Cerebellar nuclear complex (tissue), 1 donor: ENCODE measurements at regions not wholly inside any gene's neighbourhood (a gene's known extent, or its start where the extent isn't known, plus 50 kb on each side); places are given as distances from the start of the nearest gene placed in this dataset.

Experiments used
- DNase-seq, 2 experiments: peaks; one replicate each; lab custom pipeline; 2025; lab: John Stamatoyannopoulos, UW

DNA sequence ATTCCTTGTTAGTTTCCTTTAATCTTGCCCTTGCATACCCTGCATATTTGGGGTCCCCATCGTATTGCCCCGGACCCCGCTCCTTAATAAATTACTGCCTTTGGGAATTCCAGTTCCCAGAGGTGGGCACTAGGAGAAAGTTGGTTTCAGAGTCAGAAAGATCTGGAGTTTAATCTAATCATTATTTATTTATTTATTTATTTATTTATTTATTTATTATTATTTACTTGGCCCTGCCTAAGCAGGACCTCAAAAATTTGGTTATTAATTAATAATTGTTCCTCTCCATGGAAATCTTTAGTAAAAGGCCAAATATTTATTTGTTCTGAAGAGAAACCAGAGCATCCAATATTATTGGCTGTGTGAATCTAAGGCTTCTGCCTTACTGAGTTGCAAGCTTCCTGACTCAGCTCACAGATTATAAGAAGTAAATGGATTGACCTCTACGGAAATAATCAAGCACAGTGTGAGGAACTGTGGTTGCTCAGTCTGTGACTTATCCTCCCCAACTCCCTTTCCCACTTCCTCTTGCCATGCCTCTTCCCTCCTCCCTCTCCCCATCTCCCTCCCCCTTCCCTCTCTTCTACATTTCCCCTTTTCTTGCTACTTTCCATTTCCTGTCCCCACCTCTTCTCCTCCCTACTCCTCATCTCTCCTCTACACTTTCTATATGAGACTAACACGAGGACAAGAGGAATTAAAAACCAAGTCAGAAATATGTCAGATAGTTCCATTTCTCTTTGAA, 61.5 kb upstream of the AP1S2 start:
- no peak for DNase-seq

DNA sequence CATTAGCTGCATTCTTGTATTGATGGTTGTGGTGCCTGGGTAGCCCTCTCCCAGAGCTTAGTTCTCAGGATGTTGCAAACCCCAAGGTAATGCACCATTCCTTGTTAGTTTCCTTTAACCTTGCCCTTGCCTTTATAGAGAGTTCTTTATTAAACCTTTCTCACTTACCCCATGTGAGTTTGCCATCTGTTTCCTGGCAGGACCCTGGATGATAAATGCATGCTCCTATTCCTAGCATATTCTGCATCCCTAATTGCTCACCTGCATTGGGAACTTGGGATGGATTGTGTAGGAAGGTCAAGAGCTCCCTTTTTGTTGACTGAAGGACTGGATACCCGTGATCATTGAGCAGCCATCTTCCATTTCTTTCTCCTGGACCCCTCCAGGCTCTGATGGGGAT, 59.9 kb upstream of the AP1S2 start:
- no peak for DNase-seq

DNA sequence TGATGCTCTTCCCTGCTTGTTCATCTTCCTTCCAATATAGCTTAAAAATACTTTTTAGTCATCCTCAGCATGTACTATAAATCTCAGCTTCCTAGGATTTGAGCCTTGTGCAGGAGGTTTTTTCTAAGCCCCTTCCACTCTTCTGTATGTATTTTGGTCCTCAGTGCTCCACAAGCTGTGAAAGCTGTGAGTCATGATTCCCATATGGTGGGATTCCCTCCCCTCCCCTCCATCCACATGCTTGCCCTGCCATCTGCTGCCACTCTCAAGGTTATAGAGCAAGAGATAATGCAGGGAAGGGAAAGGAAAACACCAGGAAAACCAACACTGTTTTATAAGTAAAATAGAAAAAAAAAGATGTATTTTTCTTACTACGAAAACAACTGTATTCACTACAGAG, 58.5 kb upstream of the AP1S2 start:
- peak in 1 of 2 experiments; percentile 30 for DNase-seq

DNA sequence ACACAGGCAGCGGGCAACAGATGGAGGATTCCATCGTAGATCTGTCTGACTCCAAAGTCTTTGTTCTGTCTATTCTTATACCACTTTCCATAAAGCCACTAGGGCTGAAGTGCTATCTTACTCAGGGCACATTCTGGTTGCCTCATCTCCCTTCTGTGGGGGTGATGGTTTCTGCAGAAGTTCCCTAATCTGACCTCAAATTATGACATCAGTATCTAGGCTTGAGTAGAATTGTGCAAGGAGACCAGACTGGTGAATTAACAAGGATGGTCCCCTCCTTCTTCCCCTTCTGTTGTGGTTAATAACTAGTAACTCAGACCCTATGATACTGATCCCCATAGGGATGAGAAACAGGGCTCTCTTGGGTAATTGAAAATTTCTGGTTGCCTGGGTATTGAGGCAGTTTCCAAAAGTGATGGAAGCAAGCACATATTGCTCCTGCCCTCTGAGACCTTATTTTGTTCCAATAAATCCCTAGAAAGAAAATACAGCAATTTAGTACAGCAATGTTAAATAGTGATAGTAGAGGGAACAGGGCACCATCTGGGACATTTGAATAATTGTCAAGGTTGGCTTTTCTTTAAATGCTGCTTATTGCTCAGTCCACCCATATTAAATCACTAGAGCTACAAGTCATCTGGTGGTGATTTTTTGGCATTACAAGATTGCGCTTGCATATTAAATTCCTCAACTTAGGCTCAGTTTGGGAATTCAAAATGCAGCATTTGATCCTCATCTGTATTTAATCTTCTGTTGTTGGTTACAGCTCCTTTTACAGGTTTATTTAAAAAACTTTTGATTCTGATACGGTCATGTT, 57.3 kb upstream of the AP1S2 start:
- DNase-seq, result no peak

DNA sequence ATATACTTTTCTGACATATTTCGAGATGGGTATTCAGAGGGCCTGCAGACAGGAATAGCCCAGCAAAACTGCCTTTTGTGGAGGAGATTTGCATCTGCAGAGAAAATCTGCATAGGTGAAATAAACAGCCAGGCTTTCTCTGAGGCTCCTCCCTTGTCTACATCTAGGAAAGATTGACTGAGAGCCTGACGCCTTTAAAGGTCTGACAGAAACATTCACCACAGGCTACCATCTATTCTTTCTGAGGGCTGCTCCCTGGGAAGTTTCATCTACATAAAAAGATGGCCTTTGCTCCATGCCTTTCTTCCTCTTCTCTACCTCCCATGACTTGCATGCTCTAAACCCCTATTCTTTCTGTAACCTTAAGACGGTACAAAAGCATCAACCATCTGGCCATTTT, 55.0 kb upstream of the AP1S2 start:
- no peak for DNase-seq

DNA sequence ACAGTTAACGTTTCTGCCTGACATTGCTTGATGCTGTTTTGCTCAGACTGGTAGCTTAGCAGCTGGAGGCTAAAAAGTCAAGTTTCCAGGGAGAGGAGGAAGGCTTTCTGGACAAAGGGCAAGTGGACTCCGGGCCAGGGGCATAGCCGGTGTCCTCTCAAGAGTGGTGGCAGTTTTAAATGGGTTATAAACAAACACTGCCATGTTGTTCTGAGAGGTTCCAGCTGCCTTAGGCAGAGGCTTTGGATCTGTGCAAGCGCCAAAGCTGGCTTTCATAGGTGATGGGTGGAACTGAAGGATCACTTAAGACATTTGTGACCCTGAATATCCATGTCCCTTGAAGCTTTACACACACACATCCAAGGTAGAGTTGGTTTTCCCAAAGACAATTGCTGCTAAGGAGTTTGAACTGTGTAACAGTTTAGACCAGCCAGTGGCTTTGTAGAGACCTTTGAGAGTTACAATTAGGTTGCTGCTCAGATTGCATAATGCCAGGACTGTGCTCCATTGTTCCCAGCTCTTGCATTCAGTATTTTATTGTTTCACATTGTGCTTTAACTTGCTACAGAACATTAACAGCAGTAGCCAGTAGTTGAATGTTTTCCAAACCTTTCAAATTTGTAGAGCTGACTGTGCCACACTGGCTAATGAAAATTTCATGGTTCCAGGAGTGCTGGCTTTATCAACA, 54.1 kb upstream of the AP1S2 start:
- no peak for DNase-seq

DNA sequence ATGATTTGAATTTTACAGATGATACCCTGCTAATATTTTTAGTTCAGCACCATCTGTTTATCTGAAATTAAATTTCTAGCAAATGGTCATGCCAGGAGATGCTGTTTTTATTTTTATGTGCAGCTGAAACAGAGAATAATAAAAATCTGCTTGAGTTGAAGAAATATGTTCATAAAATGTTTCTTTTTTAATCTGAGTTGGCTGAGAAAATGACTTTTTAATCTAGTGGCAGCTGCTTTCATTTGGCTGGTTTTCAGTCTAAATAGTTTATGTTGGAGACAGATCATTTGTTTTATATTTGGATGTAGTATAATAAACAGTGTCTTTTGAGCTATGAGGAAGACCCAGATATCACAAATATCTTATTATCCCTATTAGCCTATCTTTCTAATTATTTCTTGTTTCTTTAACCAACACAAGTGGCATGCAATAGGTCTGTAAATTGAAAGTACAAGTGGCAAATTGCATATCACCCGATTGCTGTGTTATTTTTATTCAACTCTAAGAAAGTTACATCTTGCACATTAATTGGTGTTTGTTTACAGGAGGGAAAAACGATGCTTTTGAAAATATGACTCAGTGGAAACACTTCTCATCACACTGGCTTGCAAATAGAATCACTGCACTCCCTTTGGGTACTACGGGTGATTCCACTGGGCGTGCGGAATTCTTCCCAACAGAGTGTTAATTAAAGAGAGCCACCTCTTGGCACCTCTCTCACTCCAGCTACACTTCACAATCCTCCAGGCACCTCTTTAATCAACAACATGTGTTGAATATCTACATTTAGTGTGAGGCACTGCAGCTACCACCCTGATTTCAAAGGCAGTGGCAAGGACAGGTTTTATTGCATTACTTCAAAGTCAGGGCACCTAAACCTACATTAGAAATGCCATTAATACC, 51.7 kb upstream of the AP1S2 start:
- DNase-seq, result peak in 1 of 2 experiments; percentile 4
